ENCODE measurements at regions not wholly inside any gene's neighbourhood (a gene's known extent, or its start where the extent isn't known, plus 50 kb on each side); places are given as distances from the start of the nearest gene placed in this dataset.

GRCh38 chr7:142409471-142409870 lies 151.6 kb upstream of the PRSS58 start:
- no peak for DNase-seq (ENCODE audit: low spot score)

- DNase-seq (ENCODE audit: low spot score): no peak
These were observed 150.9 kb upstream of the PRSS58 start for GRCh38 chr7:142408794-142409193.

GRCh38 chr7:142407939-142408570 lies 150.2 kb upstream of the PRSS58 start:
- DNase-seq (ENCODE audit: low spot score): no peak

GRCh38 chr7:142405122-142405765 lies 147.4 kb upstream of the PRSS58 start:
- peak; percentile 44 for DNase-seq (ENCODE audit: low spot score)

GRCh38 chr7:142401951-142402350 lies 144.1 kb upstream of the PRSS58 start:
- DNase-seq (ENCODE audit: low spot score): no peak

- no peak for DNase-seq (ENCODE audit: low spot score)
These were observed 142.2 kb upstream of the PRSS58 start for GRCh38 chr7:142400042-142400533.

- no peak for DNase-seq (ENCODE audit: low spot score)
These were observed 133.5 kb upstream of the PRSS58 start for GRCh38 chr7:142391191-142391992.

GRCh38 chr7:142389544-142389943 lies 131.7 kb upstream of the PRSS58 start:
- DNase-seq (ENCODE audit: low spot score): no peak

GRCh38 chr7:142385491-142386340 lies 127.9 kb upstream of the PRSS58 start:
- DNase-seq (ENCODE audit: low spot score): peak; percentile 54

GRCh38 chr7:142384493-142384922 lies 126.7 kb upstream of the PRSS58 start:
- peak; percentile 54 for DNase-seq (ENCODE audit: low spot score)

GRCh38 chr7:142383841-142384492 lies 126.1 kb upstream of the PRSS58 start:
- DNase-seq (ENCODE audit: low spot score): no peak

GRCh38 chr7:142381727-142382390 lies 124.0 kb upstream of the PRSS58 start:
- no peak for DNase-seq (ENCODE audit: low spot score)

GRCh38 chr7:142380069-142380468 lies 122.2 kb upstream of the PRSS58 start:
- DNase-seq (ENCODE audit: low spot score): no peak

GRCh38 chr7:142379201-142379885 lies 121.5 kb upstream of the PRSS58 start:
- DNase-seq (ENCODE audit: low spot score): no peak

GRCh38 chr7:142377567-142377966 lies 119.7 kb upstream of the PRSS58 start:
- no peak for DNase-seq (ENCODE audit: low spot score)

- DNase-seq (ENCODE audit: low spot score): no peak
These were observed 118.6 kb upstream of the PRSS58 start for GRCh38 chr7:142376356-142376997.

GRCh38 chr7:142375710-142376313 lies 118.0 kb upstream of the PRSS58 start:
- no peak for DNase-seq (ENCODE audit: low spot score)

GRCh38 chr7:142372727-142373126 lies 114.9 kb upstream of the PRSS58 start:
- no peak for DNase-seq (ENCODE audit: low spot score)

Data from GM03348 (cell line).